ENCODE measurements at regions not wholly inside any gene's neighbourhood (a gene's known extent, or its start where the extent isn't known, plus 50 kb on each side); places are given as distances from the start of the nearest gene placed in this dataset.
"Not testable (repeated sequence)": the region's sequence is repeated elsewhere in the genome, so short reads cannot be mapped to it uniquely, and the experiment has no call there.

DNA sequence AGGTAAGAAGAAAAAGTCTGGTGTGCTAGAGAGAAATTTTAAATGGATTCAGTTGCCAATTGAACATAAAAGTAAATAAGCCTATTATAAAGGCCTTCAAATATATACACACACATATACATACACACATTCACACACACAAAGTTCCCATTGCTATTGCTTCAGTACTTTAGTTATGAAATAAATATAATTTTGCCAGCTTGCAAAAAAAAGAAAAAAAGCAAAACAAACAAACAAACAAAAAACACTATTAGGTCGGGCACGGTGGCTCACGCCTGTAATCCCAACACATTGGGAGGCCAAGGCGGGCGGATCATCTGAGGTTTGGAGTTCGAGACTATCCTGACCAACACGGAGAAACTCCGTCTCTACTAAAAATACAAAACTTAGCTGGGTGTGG, 80.3 kb downstream of the SPIN4 start:
- TF ChIP-seq, protein P1, sequence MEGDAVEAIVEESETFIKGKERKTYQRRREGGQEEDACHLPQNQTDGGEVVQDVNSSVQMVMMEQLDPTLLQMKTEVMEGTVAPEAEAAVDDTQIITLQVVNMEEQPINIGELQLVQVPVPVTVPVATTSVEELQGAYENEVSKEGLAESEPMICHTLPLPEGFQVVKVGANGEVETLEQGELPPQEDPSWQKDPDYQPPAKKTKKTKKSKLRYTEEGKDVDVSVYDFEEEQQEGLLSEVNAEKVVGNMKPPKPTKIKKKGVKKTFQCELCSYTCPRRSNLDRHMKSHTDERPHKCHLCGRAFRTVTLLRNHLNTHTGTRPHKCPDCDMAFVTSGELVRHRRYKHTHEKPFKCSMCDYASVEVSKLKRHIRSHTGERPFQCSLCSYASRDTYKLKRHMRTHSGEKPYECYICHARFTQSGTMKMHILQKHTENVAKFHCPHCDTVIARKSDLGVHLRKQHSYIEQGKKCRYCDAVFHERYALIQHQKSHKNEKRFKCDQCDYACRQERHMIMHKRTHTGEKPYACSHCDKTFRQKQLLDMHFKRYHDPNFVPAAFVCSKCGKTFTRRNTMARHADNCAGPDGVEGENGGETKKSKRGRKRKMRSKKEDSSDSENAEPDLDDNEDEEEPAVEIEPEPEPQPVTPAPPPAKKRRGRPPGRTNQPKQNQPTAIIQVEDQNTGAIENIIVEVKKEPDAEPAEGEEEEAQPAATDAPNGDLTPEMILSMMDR (conservative IDR thresholded peaks at IDR 0.05; ENCODE audit: low read depth, low read length) = no peak

DNA sequence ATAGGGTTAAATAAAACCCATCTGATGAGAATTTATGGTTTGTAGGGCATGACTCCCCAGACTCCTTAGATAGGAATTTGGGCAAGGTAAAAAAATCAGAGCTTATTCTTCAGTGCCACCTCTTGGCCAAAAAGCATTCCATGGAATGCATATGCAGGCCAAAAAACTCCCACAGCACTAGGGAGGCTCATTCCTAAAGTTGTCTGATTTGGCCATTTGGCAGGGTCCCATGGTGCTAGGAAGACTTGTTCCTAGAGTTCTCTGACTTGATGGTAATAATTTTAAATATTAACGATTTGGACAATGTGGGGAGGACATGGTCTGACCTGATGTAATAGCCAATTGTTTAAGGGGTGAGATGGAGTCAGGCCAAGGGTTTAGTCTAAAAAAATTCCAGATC, 93.0 kb downstream of the SPIN4 start:
- no peak for DNase-seq (ENCODE audit: low read depth)

More for the DNA sequence above, 80.3 kb downstream of the SPIN4 start:
- no peak overlapping the region for H3K4me3 ChIP-seq (ENCODE audit: low read depth, low read length)
- DNase-seq (ENCODE audit: low read depth) = no peak

DNA sequence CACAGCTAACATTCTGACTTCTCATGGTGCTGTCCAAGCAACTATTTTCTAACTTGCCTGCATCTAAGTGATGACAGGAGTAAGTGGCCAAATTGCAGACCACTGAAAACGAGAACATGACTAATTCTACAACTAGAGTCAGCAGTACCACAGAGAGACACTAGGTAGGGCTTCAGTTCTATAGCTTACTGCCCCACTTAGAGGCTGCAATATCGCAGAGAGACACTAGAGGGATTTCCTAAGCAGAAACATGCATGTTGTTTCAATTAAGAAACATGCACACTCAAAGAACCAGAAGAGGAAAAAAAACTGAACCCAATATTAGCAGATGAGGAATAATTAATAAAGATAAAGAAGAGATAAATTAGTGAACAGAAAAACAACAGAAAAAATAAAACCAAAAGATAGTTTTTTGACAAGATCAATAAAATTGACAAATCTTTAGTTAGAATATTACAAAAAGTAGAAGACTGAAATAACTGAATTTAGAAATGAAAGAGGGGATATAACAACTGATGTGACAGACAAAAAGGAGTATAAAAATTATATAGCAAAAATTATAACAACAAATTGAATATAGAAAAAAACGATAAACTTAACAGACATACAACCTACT, 100.8 kb downstream of the SPIN4 start:
- no peak overlapping the region for H3K4me3 ChIP-seq (ENCODE audit: low read depth, low read length)
- DNase-seq (ENCODE audit: low read depth) = peak; percentile 30
- TF ChIP-seq, protein P1 (conservative IDR thresholded peaks at IDR 0.05; ENCODE audit: low read depth, low read length) = peak; percentile 81

More for the DNA sequence above, 93.0 kb downstream of the SPIN4 start:
- TF ChIP-seq, protein P1 (conservative IDR thresholded peaks at IDR 0.05; ENCODE audit: low read depth, low read length) = no peak
- no peak overlapping the region for H3K4me3 ChIP-seq (ENCODE audit: low read depth, low read length)

DNA sequence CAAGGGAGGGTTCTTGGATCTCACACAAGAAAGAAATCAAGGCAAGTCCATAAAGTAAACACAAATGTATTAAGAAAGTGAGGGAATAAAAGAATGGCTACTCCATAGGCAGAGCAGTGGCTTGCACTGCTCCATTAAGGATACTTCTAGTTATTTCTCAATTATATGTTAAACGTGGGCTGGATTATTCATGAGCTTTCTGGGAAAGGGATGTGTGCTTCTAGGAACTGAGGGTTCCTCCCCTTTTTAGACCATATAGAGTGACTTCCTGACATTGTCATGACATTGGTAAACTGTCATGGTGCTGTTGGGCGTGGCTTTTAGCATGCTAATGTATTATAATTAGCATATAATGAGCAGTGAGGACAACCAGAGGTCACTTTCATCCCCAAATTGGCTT, 108.4 kb downstream of the SPIN4 start:
- DNase-seq (ENCODE audit: low read depth); H3K4me3 ChIP-seq (ENCODE audit: low read depth, low read length): not testable (repeated sequence)

DNA sequence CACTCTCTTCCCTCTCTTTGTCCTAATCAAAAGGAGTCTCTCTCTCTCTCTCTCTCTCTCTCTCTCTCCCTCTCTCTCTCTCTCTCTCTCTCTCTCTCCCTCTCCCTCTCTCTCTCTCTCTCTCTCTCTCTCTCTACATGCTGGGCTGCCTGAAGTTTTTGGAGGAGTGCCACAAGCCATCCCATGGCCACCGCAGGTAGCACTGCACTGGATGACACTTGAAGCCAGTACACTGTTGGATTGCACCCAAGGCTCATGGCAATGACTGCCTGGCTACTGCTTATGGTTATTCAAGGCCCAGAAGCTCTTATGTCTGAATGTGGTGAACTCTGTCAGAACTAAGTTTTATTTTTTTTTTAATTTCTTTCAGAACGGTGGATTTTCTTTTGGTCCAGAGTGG, 115.2 kb downstream of the SPIN4 start:
- not testable (repeated sequence) for H3K4me3 ChIP-seq (ENCODE audit: low read depth, low read length); DNase-seq (ENCODE audit: low read depth)

DNA sequence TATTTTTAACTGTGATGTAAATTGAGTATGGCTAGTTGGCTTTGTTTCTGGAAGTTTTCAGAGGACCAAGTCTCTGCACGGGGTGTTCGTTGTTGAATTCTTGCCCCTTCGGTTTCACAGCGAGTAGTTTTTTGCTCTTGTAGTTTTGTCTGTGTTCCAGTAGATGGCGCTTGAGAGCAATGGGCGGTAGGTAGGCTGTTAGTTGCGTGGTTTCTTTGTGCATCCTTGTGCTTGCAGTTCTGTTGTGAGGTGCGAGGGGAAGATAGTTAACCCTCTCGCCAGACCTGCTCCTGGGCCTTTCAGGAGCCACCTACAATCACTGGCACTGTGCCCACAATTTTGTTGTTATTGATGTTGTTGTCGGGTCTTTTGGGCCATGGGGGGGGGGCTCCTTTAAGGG, 118.1 kb downstream of the SPIN4 start:
- not testable (repeated sequence) for DNase-seq (ENCODE audit: low read depth); H3K4me3 ChIP-seq (ENCODE audit: low read depth, low read length)

DNA sequence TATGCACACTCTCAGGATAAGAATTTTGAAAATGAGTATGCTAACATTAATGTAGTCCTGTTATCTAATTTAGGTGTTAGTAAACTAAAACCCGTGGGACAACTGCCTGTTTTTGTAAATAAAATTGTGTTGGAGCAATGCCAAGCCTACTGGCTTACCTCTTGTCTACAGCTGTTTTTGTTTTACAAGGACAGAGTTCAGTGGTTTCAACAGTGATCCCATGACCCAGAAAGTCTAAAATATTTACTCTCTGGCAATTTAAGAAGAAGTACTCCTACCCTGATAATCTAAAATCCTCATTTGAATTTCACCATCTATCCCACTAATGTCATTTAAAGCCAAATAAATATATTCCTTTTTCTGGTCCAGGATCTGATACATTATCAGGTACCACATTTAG, 132.9 kb downstream of the SPIN4 start:
- DNase-seq (ENCODE audit: low read depth); H3K4me3 ChIP-seq (ENCODE audit: low read depth, low read length): not testable (repeated sequence)

DNA sequence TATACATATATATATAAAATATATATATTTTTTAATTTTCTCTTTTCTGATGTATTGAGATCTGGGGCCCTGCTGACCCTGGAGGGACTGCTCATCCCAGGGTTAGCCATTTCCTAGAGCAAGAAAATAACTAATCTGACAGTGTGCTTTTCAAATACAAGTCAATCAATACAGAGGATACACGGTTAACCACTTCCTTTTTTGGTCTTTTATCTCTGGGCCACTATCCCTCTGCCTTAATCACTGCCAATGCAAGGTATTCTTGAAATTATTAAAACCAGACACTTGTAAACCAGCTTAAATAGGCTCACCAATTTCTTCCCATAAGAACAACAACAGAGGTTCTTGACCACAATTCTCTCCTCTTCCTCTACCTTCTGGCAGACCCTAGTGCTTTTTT, 133.6 kb downstream of the SPIN4 start:
- not testable (repeated sequence) for H3K4me3 ChIP-seq (ENCODE audit: low read depth, low read length); DNase-seq (ENCODE audit: low read depth)

DNA sequence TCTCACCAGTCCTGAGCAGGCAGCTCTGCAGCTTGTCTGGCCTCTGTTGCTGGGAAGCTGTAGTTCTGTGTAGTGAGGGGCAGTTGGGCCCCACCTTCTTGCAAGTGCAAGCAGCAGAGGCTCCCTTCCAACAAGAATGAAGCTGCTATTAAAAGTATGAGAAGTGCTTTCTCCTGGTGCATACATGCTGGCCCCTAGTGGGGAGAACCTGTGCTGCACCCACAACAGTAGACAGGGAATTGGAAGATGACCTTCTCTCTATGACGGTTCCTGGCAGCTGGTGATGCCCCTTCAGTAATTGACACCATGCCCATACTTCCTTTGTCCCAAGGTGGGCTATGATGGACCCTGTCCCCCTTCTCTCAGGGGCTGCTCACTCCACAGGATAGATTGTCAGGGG, 141.5 kb downstream of the SPIN4 start:
- DNase-seq (ENCODE audit: low read depth); H3K4me3 ChIP-seq (ENCODE audit: low read depth, low read length): not testable (repeated sequence)

DNA sequence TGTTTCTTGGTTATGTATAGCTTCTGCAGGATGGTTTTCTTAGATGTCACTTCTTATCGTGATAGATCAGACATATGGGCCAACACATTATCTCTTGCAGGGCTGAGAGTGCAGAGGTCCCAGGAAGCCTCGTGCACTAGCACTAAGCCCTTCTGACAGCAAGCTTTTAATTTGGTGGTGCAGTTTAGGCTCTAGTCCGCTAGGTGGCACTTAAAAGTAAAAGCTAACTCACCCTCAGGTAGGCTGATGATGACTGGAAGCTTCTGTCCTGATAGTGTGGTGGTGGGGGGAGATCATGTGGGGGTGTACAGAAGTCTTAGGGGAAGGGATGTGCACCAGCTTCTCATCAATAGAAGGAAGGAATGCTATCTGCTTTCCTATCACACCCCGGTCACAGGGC, 142.0 kb downstream of the SPIN4 start:
- not testable (repeated sequence) for H3K4me3 ChIP-seq (ENCODE audit: low read depth, low read length); DNase-seq (ENCODE audit: low read depth)

DNA sequence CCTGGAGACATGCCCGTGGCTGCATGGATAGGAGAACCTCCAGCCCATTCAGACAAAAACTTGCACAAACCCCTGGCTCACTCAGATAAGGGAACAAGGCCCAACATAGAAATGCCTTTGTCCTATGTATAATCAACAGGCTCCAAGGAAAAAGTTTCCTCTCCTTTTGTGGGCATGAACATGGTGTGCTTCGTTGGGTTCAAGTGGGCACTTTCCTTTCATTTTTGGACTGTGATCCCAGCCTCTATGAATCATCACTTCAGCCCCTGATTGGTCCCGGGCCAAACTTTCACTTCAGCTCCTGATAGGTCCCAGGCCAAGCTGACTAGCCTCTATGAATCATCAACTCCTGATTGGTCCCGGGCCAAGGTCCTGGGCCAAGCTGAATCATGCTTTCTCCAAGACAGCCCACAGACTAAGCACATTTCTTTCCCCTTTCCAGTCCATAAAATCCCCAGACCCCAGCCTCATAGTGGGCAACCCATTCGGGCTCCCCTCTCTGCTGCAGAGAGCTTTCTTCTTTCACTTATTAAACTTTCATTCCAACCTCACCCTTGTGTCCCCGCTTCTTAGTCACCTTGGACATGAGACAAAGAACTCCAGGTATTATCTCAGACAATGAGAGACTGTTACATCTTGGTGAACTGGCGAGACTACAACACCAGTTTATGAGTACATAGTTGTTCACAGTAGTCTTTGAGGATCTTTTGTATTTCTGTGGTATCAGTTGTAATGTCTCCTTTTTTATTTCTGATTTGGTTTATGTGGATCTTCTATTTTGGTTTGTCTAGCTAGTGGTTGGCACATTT, 146.7 kb downstream of the SPIN4 start:
- DNase-seq (ENCODE audit: low read depth); H3K4me3 ChIP-seq (ENCODE audit: low read depth, low read length): not testable (repeated sequence)

DNA sequence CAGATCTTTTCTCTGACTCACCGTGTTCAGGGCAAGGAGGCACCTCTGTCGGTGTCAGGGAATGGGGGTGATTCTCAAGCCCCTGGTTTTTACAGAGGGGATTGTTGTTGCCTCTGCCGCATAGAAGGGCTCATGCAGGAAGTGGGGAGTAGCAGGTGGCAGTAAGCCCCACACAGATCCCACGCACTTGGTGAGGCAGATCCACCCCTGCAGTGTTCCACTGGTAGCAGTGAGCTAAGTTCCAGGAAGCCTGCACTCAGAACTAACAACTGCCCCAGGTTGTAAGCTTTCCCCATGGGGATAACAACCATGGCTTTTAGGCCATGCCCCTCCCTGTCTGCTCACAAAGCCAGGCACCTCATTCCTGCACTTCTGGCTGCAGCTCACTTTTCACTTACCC, 149.1 kb downstream of the SPIN4 start:
- H3K4me3 ChIP-seq (ENCODE audit: low read depth, low read length); DNase-seq (ENCODE audit: low read depth): not testable (repeated sequence)

DNA sequence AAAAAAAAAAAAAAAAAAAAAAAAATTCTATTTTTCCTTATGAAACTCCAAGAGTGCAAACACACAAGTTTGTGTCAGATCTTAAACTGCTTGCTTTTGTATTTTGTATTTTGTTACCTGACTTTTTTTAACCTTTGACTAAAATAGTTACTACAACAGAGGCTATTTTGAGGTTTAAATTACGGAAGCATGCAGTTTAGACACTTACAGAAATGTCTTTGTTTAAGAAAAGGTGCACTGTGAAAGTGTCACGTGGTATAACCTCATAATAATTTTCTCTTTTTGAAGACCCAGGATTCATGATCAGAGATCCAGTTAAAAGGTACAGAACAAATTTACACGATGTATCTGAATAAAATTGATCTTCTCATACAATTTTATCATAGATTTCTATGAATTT, 152.4 kb downstream of the SPIN4 start:
- not testable (repeated sequence) for DNase-seq (ENCODE audit: low read depth); H3K4me3 ChIP-seq (ENCODE audit: low read depth, low read length)

DNA sequence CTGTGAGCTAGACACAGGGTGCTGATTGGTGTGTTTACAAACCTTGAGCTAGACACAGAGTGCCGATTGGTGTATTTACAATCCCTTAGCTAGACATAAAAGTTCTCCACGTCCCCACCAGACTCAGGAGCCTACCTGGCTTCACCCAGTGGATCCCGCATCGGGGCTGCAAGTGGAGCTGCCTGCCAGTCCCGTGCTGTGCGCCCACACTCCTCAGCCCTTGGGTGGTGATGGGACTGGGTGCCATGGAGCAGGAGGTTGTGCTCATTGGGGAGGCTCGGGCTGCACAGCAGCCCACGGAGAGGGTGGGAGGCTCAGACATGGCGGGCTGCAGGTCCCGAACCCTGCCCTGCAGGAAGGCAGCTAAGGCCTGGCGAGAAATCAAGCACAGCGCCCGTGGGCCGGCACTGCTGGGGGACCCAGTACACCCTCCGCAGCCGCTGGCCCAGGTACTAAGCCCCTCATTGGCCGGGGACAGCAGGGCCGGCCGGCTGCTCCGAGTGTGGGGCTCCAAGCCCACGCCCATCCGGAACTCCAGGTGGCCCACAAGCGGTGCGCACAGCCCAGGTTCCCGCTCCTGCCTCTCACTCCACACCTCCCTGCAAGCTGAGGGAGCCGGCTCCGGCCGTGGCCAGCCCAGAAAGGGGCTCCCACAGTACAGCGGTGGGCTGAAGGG, 158.6 kb downstream of the SPIN4 start:
- DNase-seq (ENCODE audit: low read depth); H3K4me3 ChIP-seq (ENCODE audit: low read depth, low read length): not testable (repeated sequence)
